Spinal cord (tissue), 9 donors: ENCODE measurements at regions not wholly inside any gene's neighbourhood (a gene's known extent, or its start where the extent isn't known, plus 50 kb on each side); places are given as distances from the start of the nearest gene placed in this dataset.

ENCODE experiments used
- DNase-seq, 6 donors: peaks; one replicate each; pipeline versions ENCODE4 v3.0.0 to v3.0.0-alpha.2; 2013 to 2015; ENCODE audit warnings: low spot score in 6 of 6, low read depth in 4 of 6
- H3K27ac ChIP-seq: one replicate; pipeline ENCODE4 v1.5.1; 2013; ENCODE audit warnings: low read depth, low read length, control low read depth
- H3K27me3 ChIP-seq: one replicate; pipeline ENCODE4 v1.6.1; 2013; ENCODE audit warnings: low read length; ENCODE audit not compliant: control insufficient read depth, insufficient read depth
- H3K36me3 ChIP-seq: one replicate; pipeline ENCODE4 v1.6.1; 2013; ENCODE audit warnings: low read length; ENCODE audit not compliant: control insufficient read depth, insufficient read depth
- H3K4me1 ChIP-seq: one replicate; pipeline ENCODE4 v1.6.1; 2013; ENCODE audit warnings: low read length; ENCODE audit not compliant: control insufficient read depth, insufficient read depth
- H3K4me3 ChIP-seq: one replicate; pipeline ENCODE4 v1.5.1; 2013; ENCODE audit warnings: low read depth, low read length, control low read depth
- H3K9me3 ChIP-seq: one replicate; pipeline ENCODE4 v1.6.1; 2013; ENCODE audit warnings: low read length; ENCODE audit not compliant: control insufficient read depth, insufficient read depth
- WGBS: methylation state at CpG from one replicate; pipeline ENCODE4 v1.1.5; 2013; ENCODE audit warnings: missing lambda C conversion rate; ENCODE audit not compliant: insufficient coverage; 5-methylcytosine and 5-hydroxymethylcytosine counted together
- donor health status: healthy.

GRCh38 chr2:156671706-156672361 lies 235.7 kb downstream of the GPD2 start:
- no CpG with 5 or more reads among the region's 6 CpGs for WGBS
- DNase-seq: no peak
- no peaks in the 10 kb centered on the region for H3K27me3 ChIP-seq
- no peak overlapping the region for H3K27ac ChIP-seq
- H3K9me3 ChIP-seq: peaks cover 2% of the 10 kb centered on the region
- H3K4me3 ChIP-seq: no peak overlapping the region
- H3K4me1 ChIP-seq: no peaks in the 10 kb centered on the region
- H3K36me3 ChIP-seq: no peaks in the 10 kb centered on the region

- Histone ChIP-seq H3K27ac (no peak overlapping the region), H3K4me3 (no peak overlapping the region), H3K27me3 (no peaks in the 10 kb centered on the region), H3K4me1 (no peaks in the 10 kb centered on the region), H3K36me3 (no peaks in the 10 kb centered on the region), H3K9me3 (peaks cover under 1% of the 10 kb centered on the region)
- no CpG with 5 or more reads among the region's 7 CpGs for WGBS
- DNase-seq: no peak
These were observed 236.6 kb downstream of the GPD2 start for GRCh38 chr2:156672556-156673332.

GRCh38 chr2:156673333-156673615 lies 237.1 kb downstream of the GPD2 start:
- H3K36me3 ChIP-seq: no peaks in the 10 kb centered on the region
- no peaks in the 10 kb centered on the region for H3K27me3 ChIP-seq
- no peak overlapping the region for H3K27ac ChIP-seq
- H3K9me3 ChIP-seq: no peaks in the 10 kb centered on the region
- DNase-seq: no peak
- H3K4me1 ChIP-seq: no peaks in the 10 kb centered on the region
- no CpG with 5 or more reads among the region's 2 CpGs for WGBS
- no peak overlapping the region for H3K4me3 ChIP-seq

- 50% methylated on average over 1 of the region's 2 CpGs for WGBS
- Histone ChIP-seq H3K27me3 (no peaks in the 10 kb centered on the region), H3K4me1 (no peaks in the 10 kb centered on the region), H3K9me3 (no peaks in the 10 kb centered on the region), H3K4me3 (no peak overlapping the region), H3K27ac (no peak overlapping the region), H3K36me3 (no peaks in the 10 kb centered on the region)
- no peak for DNase-seq
These were observed 237.8 kb downstream of the GPD2 start for GRCh38 chr2:156673981-156674380.

- WGBS: no CpG with 5 or more reads among the region's 3 CpGs
- Histone ChIP-seq H3K4me1 (no peaks in the 10 kb centered on the region), H3K36me3 (no peaks in the 10 kb centered on the region), H3K9me3 (no peaks in the 10 kb centered on the region), H3K4me3 (no peak overlapping the region), H3K27me3 (no peaks in the 10 kb centered on the region), H3K27ac (no peak overlapping the region)
- no peak for DNase-seq
These were observed 239.7 kb downstream of the GPD2 start for GRCh38 chr2:156675896-156676295.

- no peak for DNase-seq
- Histone ChIP-seq H3K4me3 (no peak overlapping the region), H3K4me1 (no peaks in the 10 kb centered on the region), H3K27me3 (no peaks in the 10 kb centered on the region), H3K27ac (no peak overlapping the region), H3K36me3 (no peaks in the 10 kb centered on the region), H3K9me3 (no peaks in the 10 kb centered on the region)
- WGBS: no CpG with 5 or more reads among the region's 2 CpGs
These were observed 243.6 kb downstream of the GPD2 start for GRCh38 chr2:156679820-156680219.

GRCh38 chr2:156680266-156680665 lies 244.1 kb downstream of the GPD2 start:
- no peak overlapping the region for H3K4me3 ChIP-seq
- H3K36me3 ChIP-seq: no peaks in the 10 kb centered on the region
- DNase-seq: no peak
- H3K9me3 ChIP-seq: no peaks in the 10 kb centered on the region
- H3K4me1 ChIP-seq: no peaks in the 10 kb centered on the region
- no peaks in the 10 kb centered on the region for H3K27me3 ChIP-seq
- no CpG with 5 or more reads among the region's 2 CpGs for WGBS
- H3K27ac ChIP-seq: no peak overlapping the region

- no peaks in the 10 kb centered on the region for H3K4me1 ChIP-seq
- H3K9me3 ChIP-seq: no peaks in the 10 kb centered on the region
- no peak for DNase-seq
- H3K36me3 ChIP-seq: no peaks in the 10 kb centered on the region
- H3K27me3 ChIP-seq: no peaks in the 10 kb centered on the region
- H3K27ac ChIP-seq: no peak overlapping the region
- no peak overlapping the region for H3K4me3 ChIP-seq
These were observed 250.9 kb downstream of the GPD2 start for GRCh38 chr2:156687126-156687525.

- DNase-seq: no peak
- no CpG with 5 or more reads among the region's 1 CpG for WGBS
- H3K27me3 ChIP-seq: no peaks in the 10 kb centered on the region
These were observed 251.5 kb downstream of the GPD2 start for GRCh38 chr2:156687715-156688114.

GRCh38 chr2:156689939-156690338 lies 253.8 kb downstream of the GPD2 start:
- WGBS: 100% methylated on average over 1 of the region's 1 CpG
- no peak overlapping the region for H3K4me3 ChIP-seq

More at GRCh38 chr2:156687715-156688114, 251.5 kb downstream of the GPD2 start:
- Histone ChIP-seq H3K27ac (no peak overlapping the region), H3K9me3 (no peaks in the 10 kb centered on the region), H3K4me1 (no peaks in the 10 kb centered on the region), H3K36me3 (no peaks in the 10 kb centered on the region), H3K4me3 (no peak overlapping the region)

More at GRCh38 chr2:156689939-156690338, 253.8 kb downstream of the GPD2 start:
- H3K9me3 ChIP-seq: no peaks in the 10 kb centered on the region
- no peaks in the 10 kb centered on the region for H3K27me3 ChIP-seq
- H3K36me3 ChIP-seq: no peaks in the 10 kb centered on the region
- H3K27ac ChIP-seq: no peak overlapping the region
- no peaks in the 10 kb centered on the region for H3K4me1 ChIP-seq
- DNase-seq: no peak
